H1 (cell line): ENCODE measurements at regions not wholly inside any gene's neighbourhood (a gene's known extent, or its start where the extent isn't known, plus 50 kb on each side); places are given as distances from the start of the nearest gene placed in this dataset.

Experiments used
- CTCF ChIA-PET: fragments of 300-600 bp; sonication (Branson Sonifier 250); formaldehyde crosslinking; loops from one replicate; lab custom pipeline; 2021; ENCODE audit not compliant: partially characterized antibody; lab: Charles Lee
- POLR2A ChIA-PET: fragments of 300-600 bp; sonication (Branson Sonifier 250); formaldehyde crosslinking; loops from one replicate; lab custom pipeline; 2021; ENCODE audit warnings: inconsistent platforms; ENCODE audit not compliant: partially characterized antibody; lab: Charles Lee
- DNase-seq, 2 experiments: peaks; one replicate each; pipeline versions ENCODE4 v3.0.0 to v3.0.0-alpha.2; 2010 to 2022; ENCODE audit warnings: low spot score in 2 of 2, low read depth in 1 of 2, mixed read lengths in 1 of 2
- FAIRE-seq: peaks from 2 replicates; lab custom pipeline; 2011; peaks lifted over from hg19 to GRCh38; lab: Jason Lieb, UNC
- H2AFZ ChIP-seq: 2 replicates; pipeline ENCODE4 v1.8.1; 2012; ENCODE audit warnings: low read length, inconsistent platforms
- H2AK5ac ChIP-seq: 2 replicates; pipeline ENCODE4 v1.6.1; 2013; ENCODE audit warnings: low read depth, low read length
- H2BK120ac ChIP-seq: replicated peaks from 2 replicates; pipeline ENCODE3; 2013; ENCODE audit warnings: low read depth, low read length, inconsistent platforms
- H2BK12ac ChIP-seq: 2 replicates; pipeline ENCODE4 v1.6.1; 2013; ENCODE audit warnings: low read depth, low read length
- H2BK15ac ChIP-seq: 2 replicates; pipeline ENCODE4 v1.6.1; 2013; ENCODE audit warnings: low read length
- H2BK20ac ChIP-seq: 2 replicates; pipeline ENCODE4 v1.6.1; 2013; ENCODE audit warnings: low read length
- H2BK5ac ChIP-seq: 2 replicates; pipeline ENCODE4 v1.6.1; 2013; ENCODE audit warnings: low read depth, low read length
- H3K14ac ChIP-seq: 2 replicates; pipeline ENCODE4 v1.6.1; 2013; ENCODE audit warnings: inconsistent platforms; ENCODE audit not compliant: insufficient read length
- H3K18ac ChIP-seq: 2 replicates; pipeline ENCODE4 v1.6.1; 2013; ENCODE audit warnings: low read length; ENCODE audit errors: extremely low read depth
- H3K23ac ChIP-seq: 2 replicates; pipeline ENCODE4 v1.6.1; 2013; ENCODE audit warnings: inconsistent platforms; ENCODE audit not compliant: insufficient read length
- H3K23me2 ChIP-seq: 2 replicates; pipeline ENCODE4 v1.6.1; 2013; ENCODE audit warnings: low read depth, low read length
- H3K27ac ChIP-seq: 2 replicates; pipeline ENCODE4 v1.6.1; 2011; ENCODE audit warnings: low read depth, low read length, inconsistent platforms
- H3K27me3 ChIP-seq, 4 experiments: replicated peaks in 1 of 4; 1 replicate in 1 of 4; 2 replicates in 3 of 4; pipeline versions ENCODE4 v1.6.1 to v1.8.1; 2011 to 2013; ENCODE audit warnings: low read length in 3 of 4, mild to moderate bottlenecking in 3 of 4, inconsistent platforms in 2 of 4, mixed read lengths in 2 of 4, moderate library complexity in 1 of 4; ENCODE audit not compliant: control insufficient read depth in 3 of 4, insufficient read depth in 3 of 4; ENCODE audit errors: extremely low read depth in 1 of 4
- H3K36me3 ChIP-seq, 4 experiments: 2 replicates each; pipeline versions ENCODE4 v1.6.1 to v1.8.1; 2011 to 2013; ENCODE audit warnings: mild to moderate bottlenecking in 4 of 4, low read length in 3 of 4, moderate library complexity in 2 of 4, control low read depth in 1 of 4, inconsistent platforms in 1 of 4; ENCODE audit not compliant: insufficient read depth in 4 of 4, control insufficient read depth in 2 of 4
- H3K4ac ChIP-seq: replicated peaks from 2 replicates; pipeline ENCODE3; 2013; ENCODE audit warnings: low read length, low read depth, mixed read lengths, inconsistent platforms; ENCODE audit not compliant: insufficient read length
- H3K4me1 ChIP-seq, 4 experiments: replicated peaks in 1 of 4; 1 replicate in 1 of 4; 2 replicates in 3 of 4; pipeline versions ENCODE4 v1.6.1 to v1.8.1; 2011 to 2013; ENCODE audit warnings: low read length in 3 of 4, inconsistent platforms in 2 of 4, mixed read lengths in 1 of 4; ENCODE audit not compliant: insufficient read depth in 4 of 4, control insufficient read depth in 3 of 4
- H3K4me2 ChIP-seq, 2 experiments: 2 replicates each; pipeline versions ENCODE4 v1.6.1 to v1.8.1; 2011 to 2013; ENCODE audit warnings: low read depth in 2 of 2, low read length in 2 of 2, control low read depth in 1 of 2, inconsistent platforms in 1 of 2, mild to moderate bottlenecking in 1 of 2; ENCODE audit not compliant: insufficient read depth in 1 of 2
- H3K4me3 ChIP-seq, 4 experiments: fragments of 200-600, 300-600 bp in 1 of 4; sonication (generic), shearing (Covaris generic), sonication (Bioruptor Twin) in 1 of 4; 2 replicates each; pipeline versions ENCODE4 v1.5.1 to v1.8.1; 2011 to 2016; ENCODE audit warnings: low read length in 4 of 4, low read depth in 3 of 4, control low read depth in 2 of 4, inconsistent platforms in 2 of 4, mild to moderate bottlenecking in 2 of 4, mixed read lengths in 1 of 4, moderate library complexity in 1 of 4; ENCODE audit not compliant: insufficient read depth in 2 of 4; ENCODE audit errors: extremely low read depth in 1 of 4
- H3K56ac ChIP-seq: replicated peaks from 2 replicates; pipeline ENCODE3; 2013; ENCODE audit warnings: low read depth, mild to moderate bottlenecking, mixed read lengths, low read length, inconsistent platforms; ENCODE audit not compliant: insufficient read length
- H3K79me1 ChIP-seq: 2 replicates; pipeline ENCODE4 v1.6.1; 2013; ENCODE audit warnings: low read depth, low read length, control low read depth
- H3K79me2 ChIP-seq, 2 experiments: 2 replicates each; pipeline versions ENCODE4 v1.6.1 to v1.8.1; 2012 to 2013; ENCODE audit warnings: low read length in 2 of 2, mild to moderate bottlenecking in 2 of 2, inconsistent platforms in 1 of 2; ENCODE audit not compliant: insufficient read depth in 2 of 2, control insufficient read depth in 1 of 2
- H3K9ac ChIP-seq, 4 experiments: replicated peaks in 1 of 4; 1 replicate in 1 of 4; 2 replicates in 3 of 4; pipeline versions ENCODE4 v1.6.1 to v1.8.1; 2011 to 2013; ENCODE audit warnings: low read depth in 3 of 4, low read length in 3 of 4, control low read depth in 2 of 4, mild to moderate bottlenecking in 2 of 4, moderate library complexity in 2 of 4, inconsistent platforms in 1 of 4; ENCODE audit errors: extremely low read depth in 1 of 4
- H3K9me3 ChIP-seq, 2 experiments: 2 replicates each; pipeline versions ENCODE4 v1.6.1 to v1.8.1; 2012 to 2013; ENCODE audit warnings: mild to moderate bottlenecking in 2 of 2, moderate library complexity in 2 of 2, control low read depth in 1 of 2, inconsistent platforms in 1 of 2, low read depth in 1 of 2, low read length in 1 of 2, mixed read lengths in 1 of 2; ENCODE audit not compliant: insufficient read depth in 2 of 2
- H4K20me1 ChIP-seq, 2 experiments: replicated peaks in 1 of 2; 2 replicates each; pipeline versions ENCODE3 to v1.8.1; 2011 to 2013; ENCODE audit warnings: inconsistent platforms in 2 of 2, low read length in 2 of 2, mild to moderate bottlenecking in 1 of 2; ENCODE audit not compliant: insufficient read depth in 2 of 2, control insufficient read depth in 1 of 2
- H4K5ac ChIP-seq: 2 replicates; pipeline ENCODE4 v1.6.1; 2013; ENCODE audit warnings: low read length, low read depth, mixed read lengths, inconsistent platforms; ENCODE audit not compliant: insufficient read length
- H4K8ac ChIP-seq: 2 replicates; pipeline ENCODE4 v1.8.0; 2013; ENCODE audit warnings: mild to moderate bottlenecking, moderate library complexity, low read length, inconsistent platforms; ENCODE audit not compliant: insufficient read depth; ENCODE audit errors: extremely low read depth
- H4K91ac ChIP-seq: replicated peaks from 2 replicates; pipeline ENCODE3; 2013; ENCODE audit warnings: low read length, mixed read lengths, inconsistent platforms; ENCODE audit not compliant: insufficient read length
- BCL11A ChIP-seq, 2 experiments: IDR thresholded peaks; one replicate each; pipeline ENCODE4 v1.6.1; 2011; ENCODE audit warnings: low read depth in 2 of 2, low read length in 2 of 2, mild to moderate bottlenecking in 2 of 2
- BRCA1 ChIP-seq: IDR thresholded peaks from 2 replicates; pipeline ENCODE4 v1.6.1; 2012; ENCODE audit warnings: low read depth, low read length, improper control_type of control experiment
- CBX8 ChIP-seq: fragments of 300-800, 300-1000 bp; sonication (generic); IDR thresholded peaks from 2 replicates; pipeline ENCODE4 v1.7.1; 2016; ENCODE audit warnings: low read depth, low read length, borderline replicate concordance
- CEBPB ChIP-seq: IDR thresholded peaks from 2 replicates; pipeline ENCODE4 v1.6.1; 2012; ENCODE audit warnings: low read depth, low read length
- EZH2 ChIP-seq: fragments of 200-600 bp; sonication (generic); IDR thresholded peaks from 2 replicates; pipeline ENCODE4 v1.7.1; 2012; ENCODE audit warnings: low read depth, mild to moderate bottlenecking, moderate library complexity, low read length, inconsistent platforms; ENCODE audit not compliant: severe bottlenecking
- JUN ChIP-seq: IDR thresholded peaks from 2 replicates; pipeline ENCODE4 v1.6.1; 2011; ENCODE audit warnings: low read depth, mild to moderate bottlenecking, improper control_type of control experiment, low read length
- RFX5 ChIP-seq: IDR thresholded peaks from 2 replicates; pipeline ENCODE4 v1.6.1; 2011; ENCODE audit warnings: low read depth, low read length, improper control_type of control experiment, borderline replicate concordance
- RNF2 ChIP-seq: fragments of 200-900, 300-1000 bp; sonication (generic); IDR thresholded peaks from 2 replicates; pipeline ENCODE4 v1.7.1; 2016; ENCODE audit warnings: borderline replicate concordance, low read depth, mild to moderate bottlenecking, antibody characterized with exemption, low read length; ENCODE audit not compliant: poor library complexity, severe bottlenecking; ENCODE audit errors: missing control alignments
- RXRA ChIP-seq: IDR thresholded peaks from 2 replicates; pipeline ENCODE4 v1.6.1; 2011; ENCODE audit warnings: low read depth, mild to moderate bottlenecking, low read length, moderate library complexity; ENCODE audit not compliant: insufficient read depth
- SAP30 ChIP-seq: fragments of 300-600 bp; sonication (generic); IDR thresholded peaks from 2 replicates; pipeline ENCODE4 v1.7.1; 2012; ENCODE audit warnings: low read length, moderate library complexity, mild to moderate bottlenecking, inconsistent platforms; ENCODE audit not compliant: insufficient read depth, insufficient replicate concordance
- SRF ChIP-seq: IDR thresholded peaks from 2 replicates; pipeline ENCODE4 v1.6.1; 2011; ENCODE audit warnings: mild to moderate bottlenecking, low read depth, low read length, moderate library complexity
- USF2 ChIP-seq: IDR thresholded peaks from 2 replicates; pipeline ENCODE4 v1.6.1; 2011; ENCODE audit warnings: low read length, improper control_type of control experiment
- WGBS, 2 experiments: shearing (Covaris generic) in 1 of 2; methylation state at CpG; one replicate each; pipeline versions ENCODE4 v1.1.6 to v1.1.7; 2013 to 2015; ENCODE audit warnings: low lambda C conversion rate in 2 of 2, mixed read lengths in 2 of 2, inconsistent platforms in 1 of 2, low coverage in 1 of 2, missing lambda C conversion rate in 1 of 2; ENCODE audit not compliant: insufficient replicate concordance in 2 of 2, insufficient coverage in 1 of 2, insufficient read length in 1 of 2; ENCODE audit errors: extremely low coverage in 1 of 2, missing lambda C conversion rate in 1 of 2; 5-methylcytosine and 5-hydroxymethylcytosine counted together

- Histone ChIP-seq H2AFZ (no peak overlapping the region), H4K20me1 (no peaks in the 10 kb centered on the region), H3K4ac (no peak overlapping the region), H3K4me2 (no peak overlapping the region), H4K8ac (no peak overlapping the region), H2BK12ac (no peak overlapping the region), H2BK5ac (no peak overlapping the region), H3K4me1 (peaks cover 0 to 5% (median 3%) of the 10 kb centered on the region in 4 experiments; a peak in 3 of 7 replicates), H3K14ac (no peak overlapping the region), H3K4me3 (no peak overlapping the region), H2BK120ac (no peak overlapping the region), H3K23ac (no peak overlapping the region), H2BK15ac (no peak overlapping the region), H3K79me1 (no peaks in the 10 kb centered on the region), H4K91ac (no peak overlapping the region), H3K27ac (no peak overlapping the region), H3K9me3 (peaks cover 10 to 13% of the 10 kb centered on the region in 2 experiments), H3K79me2 (no peaks in the 10 kb centered on the region), H3K36me3 (peaks cover 0 to 8% (median 2%) of the 10 kb centered on the region in 4 experiments; a peak in 3 of 8 replicates), H3K56ac (no peak overlapping the region), H4K5ac (no peak overlapping the region), H2AK5ac (no peak overlapping the region), H3K18ac (no peak overlapping the region), H3K9ac (no peak overlapping the region), H3K23me2 (no peaks in the 10 kb centered on the region), H2BK20ac (no peak overlapping the region), H3K27me3 (no peaks in the 10 kb centered on the region)
- 83% methylated on average over 1 of the region's 1 CpG; no CpG with 5 or more reads in 1 of the 2 experiments for WGBS, 2 experiments
- POLR2A ChIA-PET = no interaction called here
- no peak for DNase-seq
- CTCF ChIA-PET = no interaction called here
- FAIRE-seq = no peak
- no peak for TF ChIP-seq CBX8
- no peak for TF ChIP-seq JUN
- no peak for TF ChIP-seq BRCA1
- no peak for TF ChIP-seq BCL11A (IDR thresholded peaks at IDR 0.05; ENCODE audit: low read depth in 2 of 2, low read length in 2 of 2)
- no peak for TF ChIP-seq USF2
- TF ChIP-seq RFX5 = no peak
- no peak for TF ChIP-seq RNF2
- no peak for TF ChIP-seq SAP30
- TF ChIP-seq RXRA = no peak
- no peak for TF ChIP-seq EZH2
- no peak for TF ChIP-seq SRF
- no peak for TF ChIP-seq CEBPB
Measured at GRCh38 chr14:87229131-87229530, 763.9 kb downstream of the GALC start.
